GM18907 (cell line): ENCODE measurements at regions not wholly inside any gene's neighbourhood (a gene's known extent, or its start where the extent isn't known, plus 50 kb on each side); places are given as distances from the start of the nearest gene placed in this dataset.

Experiments
- ATAC-seq: cut with Tn5 transposase; IDR thresholded peaks from one replicate; pipeline ENCODE4 v1.9.1; 2021; ENCODE audit warnings: mild to moderate bottlenecking, moderate library complexity; ENCODE audit not compliant: unreplicated experiment

GRCh38 chr7:41024126-41024525, 678.8 kb downstream of the INHBA start:
- ATAC-seq: no peak

GRCh38 chr7:41020056-41020455, 682.8 kb downstream of the INHBA start:
- no peak for ATAC-seq

GRCh38 chr7:41013117-41013516, 689.8 kb downstream of the INHBA start:
- ATAC-seq: no peak

- no peak for ATAC-seq
Observed at GRCh38 chr7:41012041-41012440, 690.8 kb downstream of the INHBA start.

GRCh38 chr7:41010967-41011366, 691.9 kb downstream of the INHBA start:
- no peak for ATAC-seq

GRCh38 chr7:41010418-41010817, 692.5 kb downstream of the INHBA start:
- no peak for ATAC-seq

- ATAC-seq: no peak
Observed at GRCh38 chr7:41007811-41008210, 695.1 kb downstream of the INHBA start.

- ATAC-seq: no peak
Observed at GRCh38 chr7:41007351-41007751, 695.5 kb downstream of the INHBA start.

- ATAC-seq: no peak
Observed at GRCh38 chr7:41006306-41006995, 696.4 kb downstream of the INHBA start.

- ATAC-seq: no peak
Observed at GRCh38 chr7:41005374-41005901, 697.5 kb downstream of the INHBA start.

- no peak for ATAC-seq
Observed at GRCh38 chr7:41003977-41004376, 698.9 kb downstream of the INHBA start.

- ATAC-seq: no peak
Observed at GRCh38 chr7:41003611-41003940, 699.3 kb downstream of the INHBA start.

GRCh38 chr7:41002741-41003610, 699.9 kb downstream of the INHBA start:
- no peak for ATAC-seq

GRCh38 chr7:41000042-41000441, 702.8 kb downstream of the INHBA start:
- no peak for ATAC-seq

GRCh38 chr7:40996233-40996677, 706.6 kb downstream of the INHBA start:
- ATAC-seq: no peak

- no peak for ATAC-seq
Observed at GRCh38 chr7:40990841-40991240, 712.0 kb downstream of the INHBA start.

- ATAC-seq: no peak
Observed at GRCh38 chr7:40987571-40987970, 715.3 kb downstream of the INHBA start.

GRCh38 chr7:40986351-40986873, 716.5 kb downstream of the INHBA start:
- no peak for ATAC-seq

- no peak for ATAC-seq
Observed at GRCh38 chr7:40983111-40983510, 719.8 kb downstream of the INHBA start.

- no peak for ATAC-seq
Observed at GRCh38 chr7:40979296-40979695, 723.6 kb downstream of the INHBA start.

- ATAC-seq: no peak
Observed at GRCh38 chr7:40978047-40978446, 724.8 kb downstream of the INHBA start.

- no peak for ATAC-seq
Observed at GRCh38 chr7:40977533-40977932, 725.4 kb downstream of the INHBA start.
